ENCODE measurements at regions not wholly inside any gene's neighbourhood (a gene's known extent, or its start where the extent isn't known, plus 50 kb on each side); places are given as distances from the start of the nearest gene placed in this dataset.

GRCh38 chr7:36092221-36092771 lies 60.8 kb upstream of the EEPD1 start:
- Histone ChIP-seq H3K27ac (ENCODE audit: low read depth, low read length) (no peak overlapping the region), H3K4me1 (ENCODE audit: control insufficient read depth, low read length) (peaks cover 5% of the 10 kb centered on the region), H4K20me1 (ENCODE audit: control insufficient read depth, insufficient read depth, low read depth, low read length) (no peaks in the 10 kb centered on the region), H3K9me2 (replicated peaks; ENCODE audit: control insufficient read depth, low read length) (no peaks in the 10 kb centered on the region), H3K4me3 (ENCODE audit: low read length) (no peak overlapping the region), H3K4me2 (ENCODE audit: low read length) (no peak overlapping the region), H3K9me3 (ENCODE audit: control insufficient read depth, insufficient read depth, low read length) (peaks cover 18% of the 10 kb centered on the region; the same call in 1 of the 2 replicates), H3K27me3 (ENCODE audit: control insufficient read depth, low read length) (no peaks in the 10 kb centered on the region), H3K79me2 (ENCODE audit: control insufficient read depth, low read length) (no peaks in the 10 kb centered on the region), H3K36me3 (ENCODE audit: control insufficient read depth, low read length) (no peaks in the 10 kb centered on the region), H3F3A (ENCODE audit: control insufficient read depth, insufficient read depth) (no peaks in the 10 kb centered on the region)
- TF ChIP-seq CTCF (IDR thresholded peaks at IDR 0.05; ENCODE audit: low read depth, low read length, poor library complexity, severe bottlenecking): no peak

- H3F3A ChIP-seq (ENCODE audit: control insufficient read depth, insufficient read depth): no peaks in the 10 kb centered on the region
- TF ChIP-seq CTCF (IDR thresholded peaks at IDR 0.05; ENCODE audit: low read depth, low read length, poor library complexity, severe bottlenecking): no peak
- no peak for TF ChIP-seq EZH2phosphoT487 (IDR thresholded peaks at IDR 0.05; ENCODE audit: borderline replicate concordance, low read length)
- H3K27me3 ChIP-seq (ENCODE audit: control insufficient read depth, low read length): no peaks in the 10 kb centered on the region
Observed at GRCh38 chr7:36096460-36097095, 56.5 kb upstream of the EEPD1 start.

DNA sequence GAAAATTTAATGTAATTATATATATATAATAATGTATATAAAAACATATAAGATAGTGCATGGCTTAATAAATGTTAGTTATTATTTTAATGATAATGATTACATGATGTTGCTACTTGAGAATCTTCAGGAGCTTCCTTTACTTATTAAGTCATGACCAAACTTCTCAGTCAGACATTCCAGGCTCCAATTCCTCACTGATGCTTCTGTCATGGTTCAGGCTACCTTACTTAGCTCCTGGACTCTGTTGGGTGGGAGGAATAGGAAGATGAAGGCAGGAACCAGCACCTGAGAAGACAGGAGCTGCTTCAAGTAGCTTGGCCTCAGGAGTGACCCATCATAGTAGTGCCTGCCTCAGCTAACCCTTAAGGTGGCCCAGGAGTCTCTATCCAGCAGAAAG lies 55.0 kb upstream of the EEPD1 start:
- Histone ChIP-seq H3K4me2 (ENCODE audit: low read length) (no peak overlapping the region), H3K9me3 (ENCODE audit: control insufficient read depth, insufficient read depth, low read length) (no peaks in the 10 kb centered on the region), H3F3A (ENCODE audit: control insufficient read depth, insufficient read depth) (no peaks in the 10 kb centered on the region), H3K79me2 (ENCODE audit: control insufficient read depth, low read length) (no peaks in the 10 kb centered on the region), H3K9me2 (replicated peaks; ENCODE audit: control insufficient read depth, low read length) (no peaks in the 10 kb centered on the region; the same call in 1 of the 2 replicates), H4K20me1 (ENCODE audit: control insufficient read depth, insufficient read depth, low read depth, low read length) (no peaks in the 10 kb centered on the region), H3K27ac (ENCODE audit: low read depth, low read length) (no peak overlapping the region), H3K36me3 (ENCODE audit: control insufficient read depth, low read length) (no peaks in the 10 kb centered on the region), H3K4me3 (ENCODE audit: low read length) (no peak overlapping the region), H3K27me3 (ENCODE audit: control insufficient read depth, low read length) (no peaks in the 10 kb centered on the region), H3K4me1 (ENCODE audit: control insufficient read depth, low read length) (peaks cover 5% of the 10 kb centered on the region)
- TF ChIP-seq EZH2phosphoT487 (IDR thresholded peaks at IDR 0.05; ENCODE audit: borderline replicate concordance, low read length): no peak

More at GRCh38 chr7:36096460-36097095, 56.5 kb upstream of the EEPD1 start:
- no peak overlapping the region for H3K27ac ChIP-seq (ENCODE audit: low read depth, low read length)
- H3K79me2 ChIP-seq (ENCODE audit: control insufficient read depth, low read length): no peaks in the 10 kb centered on the region
- H3K4me1 ChIP-seq (ENCODE audit: control insufficient read depth, low read length): peaks cover 5% of the 10 kb centered on the region
- H3K36me3 ChIP-seq (ENCODE audit: control insufficient read depth, low read length): no peaks in the 10 kb centered on the region
- H3K9me3 ChIP-seq (ENCODE audit: control insufficient read depth, insufficient read depth, low read length): no peaks in the 10 kb centered on the region
- no peaks in the 10 kb centered on the region for H4K20me1 ChIP-seq (ENCODE audit: control insufficient read depth, insufficient read depth, low read depth, low read length)
- no peak overlapping the region for H3K4me3 ChIP-seq (ENCODE audit: low read length)
- H3K9me2 ChIP-seq (replicated peaks; ENCODE audit: control insufficient read depth, low read length): no peaks in the 10 kb centered on the region; the same call in 1 of the 2 replicates
- H3K4me2 ChIP-seq (ENCODE audit: low read length): no peak overlapping the region

DNA sequence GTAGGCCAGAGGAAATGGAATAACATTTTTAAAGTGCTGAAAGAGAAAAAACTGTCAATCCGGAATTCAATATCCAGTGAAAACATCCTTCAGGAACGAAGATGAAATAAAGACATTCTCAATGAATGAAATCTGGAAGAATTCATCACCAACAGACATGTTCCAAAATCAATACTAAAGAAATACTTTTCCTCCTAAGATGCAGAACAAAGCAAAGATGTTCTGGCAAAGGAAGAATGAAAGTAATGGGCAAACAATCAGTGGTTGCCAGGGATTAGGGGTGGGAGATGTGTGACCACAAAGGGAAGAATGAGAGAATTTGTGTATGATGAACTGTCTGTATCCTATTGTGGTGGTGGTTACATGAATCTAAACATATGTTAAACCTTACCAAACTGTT lies 52.8 kb upstream of the EEPD1 start:
- Histone ChIP-seq H3K4me1 (ENCODE audit: control insufficient read depth, low read length) (no peaks in the 10 kb centered on the region), H3K4me2 (ENCODE audit: low read length) (no peak overlapping the region), H3K27me3 (ENCODE audit: control insufficient read depth, low read length) (no peaks in the 10 kb centered on the region), H3K4me3 (ENCODE audit: low read length) (no peak overlapping the region), H3K36me3 (ENCODE audit: control insufficient read depth, low read length) (no peaks in the 10 kb centered on the region), H3K9me2 (replicated peaks; ENCODE audit: control insufficient read depth, low read length) (no peaks in the 10 kb centered on the region; the same call in 1 of the 2 replicates), H3K79me2 (ENCODE audit: control insufficient read depth, low read length) (no peaks in the 10 kb centered on the region), H3K9me3 (ENCODE audit: control insufficient read depth, insufficient read depth, low read length) (no peaks in the 10 kb centered on the region), H3F3A (ENCODE audit: control insufficient read depth, insufficient read depth) (no peaks in the 10 kb centered on the region), H3K27ac (ENCODE audit: low read depth, low read length) (no peak overlapping the region), H4K20me1 (ENCODE audit: control insufficient read depth, insufficient read depth, low read depth, low read length) (no peaks in the 10 kb centered on the region)
- TF ChIP-seq CTCF (IDR thresholded peaks at IDR 0.05; ENCODE audit: low read depth, low read length, poor library complexity, severe bottlenecking) (no peak), EZH2phosphoT487 (IDR thresholded peaks at IDR 0.05; ENCODE audit: borderline replicate concordance, low read length) (no peak)

Measured in DOHH2 (cell line).